Right kidney (tissue), 1 donor: ENCODE measurements at regions not wholly inside any gene's neighbourhood (a gene's known extent, or its start where the extent isn't known, plus 50 kb on each side); places are given as distances from the start of the nearest gene placed in this dataset.
"Not testable (repeated sequence)": the region's sequence is repeated elsewhere in the genome, so short reads cannot be mapped to it uniquely, and the experiment has no call there.

Experiments used
- DNase-seq: peaks from one replicate; pipeline ENCODE4 v3.0.0-alpha.2; 2016

DNA sequence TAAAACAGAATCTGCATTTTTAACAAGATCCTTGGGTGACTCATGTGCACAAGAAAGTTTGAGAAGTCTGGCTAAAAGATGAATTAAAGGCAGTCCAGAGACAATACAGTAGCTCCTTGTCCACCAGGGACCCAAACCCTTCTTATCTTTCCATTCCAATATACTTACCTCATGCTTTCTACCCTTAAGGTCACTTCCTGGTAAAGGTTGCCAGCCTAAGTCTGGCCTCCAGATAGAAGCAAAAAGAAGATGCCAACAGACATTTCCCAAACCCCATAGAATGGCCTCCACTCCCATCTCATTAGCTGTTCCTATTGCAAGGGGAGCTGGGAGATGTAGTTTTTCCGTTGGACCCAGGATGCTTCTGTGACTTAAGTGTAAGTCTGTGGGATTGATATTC lies 101.4 kb upstream of the XYLT1 start:
- no peak for DNase-seq

- DNase-seq: no peak
Measured at GRCh38 chr16:17571499-17572093, 100.8 kb upstream of the XYLT1 start.

- no peak for DNase-seq
Measured at GRCh38 chr16:17568239-17568638, 97.5 kb upstream of the XYLT1 start.

DNA sequence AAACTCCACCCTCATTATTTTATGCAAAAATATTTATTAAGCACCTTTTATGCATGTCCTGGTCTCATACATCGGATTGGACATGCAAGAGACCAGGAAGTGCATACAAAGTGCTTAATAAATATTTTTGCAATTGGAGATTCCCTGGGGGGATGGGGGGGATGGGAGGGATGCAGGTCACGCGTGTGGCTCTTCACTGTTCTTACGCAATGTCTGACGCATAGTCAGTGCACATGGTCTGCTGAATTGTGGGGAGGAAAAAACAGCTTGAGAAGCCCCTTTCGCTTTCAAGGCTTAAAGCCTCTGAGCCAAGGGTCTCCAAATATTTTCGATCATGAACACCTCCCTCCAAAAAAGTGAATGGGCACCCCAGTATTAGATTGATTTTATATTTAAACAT lies 96.7 kb upstream of the XYLT1 start:
- no peak for DNase-seq

DNA sequence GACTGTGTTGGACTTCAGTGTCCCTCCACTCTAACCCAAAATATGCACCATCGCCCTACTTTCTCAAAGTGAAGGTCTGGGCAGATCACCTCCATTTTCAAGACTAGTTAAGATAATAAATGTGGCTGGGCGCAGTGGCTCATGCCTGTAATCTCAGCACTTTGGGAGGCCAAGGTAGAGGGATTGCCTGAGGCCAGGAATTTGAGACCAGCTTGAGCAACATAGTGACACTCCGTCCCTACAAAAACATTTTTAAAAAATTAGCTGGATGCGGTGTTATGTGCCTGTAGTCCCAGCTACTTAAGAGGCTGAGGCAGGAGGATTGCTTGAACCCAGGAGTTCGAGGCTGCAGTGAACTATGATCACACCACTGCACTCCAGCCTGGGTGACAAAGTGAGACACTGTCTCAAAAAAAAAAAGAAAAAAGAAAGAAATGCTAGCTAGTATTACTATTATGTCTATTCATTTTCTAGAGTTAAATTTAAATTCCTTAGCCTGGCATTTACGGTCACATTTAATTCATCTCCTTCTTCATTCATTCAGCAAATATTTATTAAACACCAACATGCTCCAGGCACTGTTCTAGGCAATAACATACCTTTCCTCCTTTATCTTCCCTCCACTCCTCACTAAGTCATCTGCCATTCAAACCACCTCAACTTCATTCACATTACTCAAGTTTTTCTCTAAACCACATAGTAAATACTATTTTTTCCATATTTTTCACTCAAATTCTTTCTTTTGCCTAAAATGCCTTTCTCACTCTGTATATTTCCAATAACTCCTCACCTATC lies 96.1 kb upstream of the XYLT1 start:
- no peak for DNase-seq

DNA sequence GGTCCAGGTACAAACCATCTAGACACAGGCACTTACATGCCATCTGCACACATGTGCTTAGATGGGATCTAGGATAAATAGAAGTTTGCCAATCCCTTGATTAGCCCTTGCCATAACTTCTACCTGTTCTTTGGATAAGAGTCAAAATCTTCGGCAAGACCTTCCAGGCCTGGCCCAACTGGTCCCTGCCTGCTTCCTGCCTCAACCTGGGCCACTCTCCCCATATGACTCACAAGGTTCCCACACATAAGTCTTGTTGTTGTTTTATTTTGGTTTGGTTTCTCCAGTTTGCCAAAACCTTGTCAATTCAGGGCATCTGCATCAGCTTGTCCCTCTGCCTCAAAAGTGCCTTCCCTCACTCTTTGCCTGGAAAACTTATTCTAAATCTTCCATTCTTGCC lies 95.3 kb upstream of the XYLT1 start:
- DNase-seq: no peak

DNA sequence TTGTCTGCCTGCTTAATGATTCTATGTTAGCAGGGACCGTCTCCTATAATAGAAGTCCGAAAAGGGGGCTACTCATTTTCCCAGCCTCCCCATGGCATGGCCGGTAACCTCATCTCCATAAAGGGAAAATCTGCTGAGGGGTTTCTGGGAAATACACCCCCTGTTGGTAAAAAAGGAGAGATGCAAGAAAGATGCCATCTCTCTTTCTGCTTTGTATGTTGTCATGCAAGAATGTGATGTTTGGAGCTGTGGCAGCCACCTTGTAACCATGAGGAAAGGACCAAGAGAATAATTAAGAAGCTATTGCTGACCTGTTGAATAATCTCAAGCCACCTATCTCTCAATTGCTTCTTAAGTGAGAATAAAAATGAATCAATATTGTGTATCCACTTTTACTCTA lies 94.8 kb upstream of the XYLT1 start:
- no peak for DNase-seq

DNA sequence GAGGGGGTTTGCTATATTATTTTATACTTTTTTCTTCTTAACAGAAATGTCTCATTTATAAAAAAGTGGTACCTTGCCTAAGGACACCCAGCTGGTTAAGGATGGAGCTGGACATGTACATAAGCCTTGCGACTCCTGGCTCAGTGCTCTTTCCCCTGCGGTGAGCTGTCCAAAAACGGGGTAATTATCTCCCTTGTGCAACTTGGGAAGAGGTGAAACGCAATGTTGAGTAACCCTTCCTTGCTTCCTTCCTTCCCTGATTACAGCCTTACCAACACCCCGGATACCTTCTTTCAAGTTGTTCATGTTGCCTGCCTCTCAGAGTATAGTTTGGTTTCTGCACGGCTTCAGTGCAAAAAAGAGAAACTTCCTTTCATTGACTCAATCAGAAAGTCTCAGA lies 94.1 kb upstream of the XYLT1 start:
- no peak for DNase-seq

GRCh38 chr16:17563323-17564091 lies 92.7 kb upstream of the XYLT1 start:
- DNase-seq: no peak

DNA sequence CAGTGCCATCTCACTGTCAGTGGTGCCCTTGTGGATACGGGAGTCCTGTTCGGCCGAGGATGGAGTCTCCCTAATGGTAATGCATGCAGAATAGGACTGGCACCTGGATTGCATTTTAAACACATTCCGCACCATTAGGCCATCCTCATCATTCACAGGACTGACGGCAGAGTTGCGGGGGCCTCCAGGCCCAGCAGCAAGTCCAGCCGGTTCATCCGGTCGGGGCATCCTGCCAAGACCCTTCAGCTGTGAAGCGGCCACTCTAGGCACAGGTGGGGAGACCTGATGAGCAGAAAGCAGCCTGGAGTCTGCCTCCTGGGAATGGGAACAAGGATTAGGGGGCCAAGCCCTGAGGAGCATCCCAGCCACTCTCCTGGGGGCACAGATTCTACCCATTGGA lies 90.3 kb upstream of the XYLT1 start:
- no peak for DNase-seq

DNA sequence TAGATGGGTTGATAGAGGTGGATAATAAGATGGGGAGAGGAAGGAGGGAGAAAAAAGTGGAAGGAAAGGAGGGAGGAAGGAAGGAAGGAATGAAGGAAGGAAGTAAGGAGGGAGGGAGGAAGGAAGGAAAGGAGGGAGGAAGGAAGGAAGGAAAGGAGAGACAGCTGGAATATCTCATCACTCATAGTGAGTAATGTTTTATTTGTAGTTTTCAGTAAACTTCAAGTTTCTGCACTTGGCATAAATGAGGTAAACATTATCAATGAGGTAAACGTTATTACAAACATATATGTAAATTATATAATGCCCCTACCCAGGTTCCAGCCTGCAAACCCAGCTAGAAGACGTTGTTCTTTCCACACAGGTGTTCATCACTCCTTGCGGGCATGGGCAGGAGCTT lies 89.8 kb upstream of the XYLT1 start:
- no peak for DNase-seq

DNA sequence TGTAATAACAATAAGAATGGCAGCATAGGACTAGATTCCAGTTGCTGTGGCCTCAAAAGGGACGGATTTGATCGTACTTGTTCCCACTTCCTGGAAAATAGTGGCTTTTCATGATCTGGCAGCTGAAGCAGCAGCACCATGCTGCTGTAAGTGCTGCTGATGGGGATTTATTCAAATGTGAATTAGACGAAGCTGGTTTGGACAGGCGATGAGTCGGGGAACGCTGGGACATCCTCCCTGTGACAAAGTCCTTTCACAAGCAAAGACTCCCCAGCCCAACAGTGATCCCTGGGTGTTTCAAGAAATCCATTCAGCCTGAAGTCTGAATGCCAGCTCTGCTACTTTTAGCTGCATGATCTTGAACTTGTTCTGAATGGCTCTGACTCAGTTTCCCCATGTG lies 88.6 kb upstream of the XYLT1 start:
- no peak for DNase-seq

- no peak for DNase-seq
Measured at GRCh38 chr16:17557949-17558348, 87.2 kb upstream of the XYLT1 start.

DNA sequence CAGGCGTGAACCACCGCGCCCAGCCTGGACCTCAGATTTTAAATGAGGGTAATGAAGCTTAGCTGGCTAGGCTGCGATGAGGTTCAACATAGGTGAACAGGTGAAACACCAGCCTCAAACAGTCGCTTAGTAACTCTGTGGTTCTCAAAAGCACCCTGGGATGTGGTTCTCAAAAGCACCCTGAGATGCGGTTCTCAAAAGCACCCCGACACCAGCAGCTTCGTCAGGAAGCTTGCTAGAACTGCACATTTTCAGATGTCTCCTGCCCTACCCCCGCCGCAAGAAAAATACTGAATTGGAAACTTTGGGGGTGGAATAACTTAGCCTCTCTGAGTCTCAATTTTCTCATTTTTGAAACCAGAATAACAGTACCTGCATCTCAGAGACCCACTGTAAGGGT lies 86.7 kb upstream of the XYLT1 start:
- DNase-seq: no peak

- peak; percentile 10 for DNase-seq
Measured at GRCh38 chr16:17556276-17557052, 85.7 kb upstream of the XYLT1 start.

GRCh38 chr16:17555176-17555575 lies 84.4 kb upstream of the XYLT1 start:
- DNase-seq: no peak

DNA sequence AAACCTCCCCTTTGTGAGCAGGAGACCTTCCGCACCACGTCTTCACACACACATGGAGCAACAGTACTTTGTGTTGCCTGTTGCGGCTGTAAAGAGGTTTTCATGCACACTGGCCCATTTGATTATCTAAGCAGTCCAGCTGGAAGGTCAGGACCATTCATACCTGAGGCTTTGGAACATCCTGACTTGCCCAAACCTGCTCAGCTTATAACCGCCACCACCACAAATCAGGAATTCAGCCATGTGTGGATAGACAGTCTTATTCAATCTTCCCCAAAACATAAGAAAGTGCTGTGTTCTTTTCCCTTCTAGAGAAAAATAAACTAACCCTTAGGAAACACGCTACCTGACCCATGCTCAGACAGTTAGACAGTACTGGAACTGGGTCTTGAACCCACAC lies 81.6 kb upstream of the XYLT1 start:
- no peak for DNase-seq

- DNase-seq: not testable (repeated sequence)
Measured at GRCh38 chr16:17551682-17552081, 80.9 kb upstream of the XYLT1 start.

DNA sequence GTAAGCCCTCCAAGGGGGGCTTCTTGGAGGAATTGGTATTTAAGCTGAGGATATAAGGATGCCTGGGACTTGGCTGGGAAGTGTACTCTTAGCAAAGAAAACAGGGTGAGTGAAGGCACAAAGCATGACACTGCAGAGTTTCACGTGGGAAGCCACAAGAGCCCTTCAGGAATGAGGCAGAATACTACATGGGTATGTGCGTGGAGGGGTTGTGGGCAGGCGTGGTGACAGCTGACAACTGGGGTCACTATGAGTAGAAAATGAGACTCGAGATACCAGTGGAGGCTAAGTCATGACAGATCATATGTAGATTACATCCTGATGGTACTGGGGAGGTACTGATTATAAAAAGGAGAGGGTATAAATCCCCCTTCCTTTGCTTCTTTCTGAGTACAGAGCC lies 78.1 kb upstream of the XYLT1 start:
- no peak for DNase-seq

GRCh38 chr16:17544785-17545184 lies 74.0 kb upstream of the XYLT1 start:
- DNase-seq: no peak

- DNase-seq: no peak
Measured at GRCh38 chr16:17544304-17544703, 73.5 kb upstream of the XYLT1 start.

DNA sequence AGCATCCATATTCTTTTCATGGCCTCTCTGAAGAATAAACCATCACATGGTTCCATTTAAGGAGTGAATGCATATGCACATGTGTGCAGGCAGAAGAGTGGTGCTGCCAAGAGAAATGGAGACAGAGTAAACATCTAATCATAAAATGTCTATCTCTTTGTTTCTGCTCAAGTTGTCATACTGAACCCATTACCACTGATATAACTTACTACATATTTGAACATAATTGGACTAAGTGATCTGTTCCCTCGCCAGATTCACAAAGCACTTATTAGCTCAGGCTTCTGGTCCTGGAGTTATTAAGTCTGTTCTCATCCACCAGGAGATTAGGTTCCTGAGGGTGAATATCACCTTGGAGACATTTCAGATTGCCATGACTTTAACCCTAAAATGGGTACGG lies 72.3 kb upstream of the XYLT1 start:
- DNase-seq: no peak

DNA sequence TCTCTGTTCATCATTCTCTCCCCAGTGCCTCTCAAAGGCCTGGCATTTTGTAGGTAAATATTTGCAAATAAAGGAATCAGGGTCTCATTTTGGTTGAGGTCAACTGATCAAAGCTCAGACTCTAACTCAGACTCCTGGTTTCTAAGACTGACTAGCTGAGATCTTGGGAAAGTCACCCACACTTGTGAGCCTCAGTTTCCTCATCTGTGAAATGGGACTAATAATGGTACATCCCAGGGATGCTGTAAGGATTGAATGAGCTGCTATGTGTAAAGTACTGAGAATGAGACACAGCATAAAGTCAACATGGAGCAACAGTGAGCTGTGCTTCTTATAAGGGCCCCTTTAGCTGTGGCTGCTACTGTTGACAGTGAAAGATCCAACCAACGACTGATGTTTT lies 70.6 kb upstream of the XYLT1 start:
- no peak for DNase-seq
